CD14-positive monocyte (primary cell): ENCODE measurements at regions not wholly inside any gene's neighbourhood (a gene's known extent, or its start where the extent isn't known, plus 50 kb on each side); places are given as distances from the start of the nearest gene placed in this dataset.

ENCODE experiments used
- DNase-seq, 3 donors: peaks; one replicate each; pipeline ENCODE4 v3.0.0-alpha.2; 2011 to 2022
- H2AFZ ChIP-seq: 2 replicates; pipeline ENCODE4 v1.6.0; 2012; ENCODE audit warnings: mild to moderate bottlenecking, low read depth, low read length, inconsistent platforms; ENCODE audit not compliant: insufficient read depth, poor library complexity, severe bottlenecking
- H3K27ac ChIP-seq, 2 donors: 1 replicate in 1 of 2; 2 replicates in 1 of 2; pipeline ENCODE4 v1.5.1; 2012 to 2013; ENCODE audit warnings: low read length in 2 of 2, control low read depth in 1 of 2, inconsistent platforms in 1 of 2, low read depth in 1 of 2, mild to moderate bottlenecking in 1 of 2
- H3K27me3 ChIP-seq, 2 donors: one replicate each; pipeline versions ENCODE4 v1.6.0 to v1.6.1; 2011 to 2013; ENCODE audit warnings: low read length in 2 of 2; ENCODE audit not compliant: control insufficient read depth in 2 of 2, insufficient read depth in 2 of 2
- H3K36me3 ChIP-seq, 2 donors: replicated peaks in 1 of 2; 1 replicate in 1 of 2; 2 replicates in 1 of 2; pipeline versions ENCODE4 v1.5.1 to v1.6.1; 2012 to 2013; ENCODE audit warnings: low read length in 2 of 2, control low read depth in 1 of 2, inconsistent platforms in 1 of 2, mild to moderate bottlenecking in 1 of 2; ENCODE audit not compliant: insufficient read depth in 2 of 2, control insufficient read depth in 1 of 2
- H3K4me1 ChIP-seq, 2 donors: 1 replicate in 1 of 2; 2 replicates in 1 of 2; pipeline versions ENCODE4 v1.5.1 to v1.6.1; 2012 to 2013; ENCODE audit warnings: low read length in 2 of 2, control low read depth in 1 of 2, inconsistent platforms in 1 of 2, mild to moderate bottlenecking in 1 of 2, moderate library complexity in 1 of 2; ENCODE audit not compliant: insufficient read depth in 2 of 2, control insufficient read depth in 1 of 2
- H3K4me2 ChIP-seq: replicated peaks from 2 replicates; pipeline ENCODE3; 2012; ENCODE audit warnings: low read length, moderate library complexity, mild to moderate bottlenecking; ENCODE audit not compliant: poor library complexity, severe bottlenecking; ENCODE audit errors: extremely low read depth
- H3K4me3 ChIP-seq, 3 experiments: fragments of 200-600 bp in 1 of 3; sonication (generic) in 1 of 3; replicated peaks in 1 of 3; 1 replicate in 2 of 3; 2 replicates in 1 of 3; pipeline ENCODE4 v1.5.1; 2011 to 2013; ENCODE audit warnings: low read length in 3 of 3, mild to moderate bottlenecking in 3 of 3, control low read depth in 2 of 3, low read depth in 2 of 3, inconsistent platforms in 1 of 3, moderate library complexity in 1 of 3
- H3K79me2 ChIP-seq: 2 replicates; pipeline ENCODE4 v1.6.0; 2012; ENCODE audit warnings: mild to moderate bottlenecking, control low read depth, inconsistent platforms, low read length, moderate library complexity; ENCODE audit not compliant: insufficient read depth
- H3K9ac ChIP-seq: 2 replicates; pipeline ENCODE4 v1.6.0; 2017; ENCODE audit warnings: low read length, mild to moderate bottlenecking; ENCODE audit not compliant: insufficient read depth, poor library complexity, severe bottlenecking
- H3K9me3 ChIP-seq, 2 donors: replicated peaks in 1 of 2; 1 replicate in 1 of 2; 2 replicates in 1 of 2; pipeline versions ENCODE4 v1.5.1 to v1.6.1; 2012 to 2013; ENCODE audit warnings: low read length in 2 of 2, control low read depth in 1 of 2; ENCODE audit not compliant: control insufficient read depth in 1 of 2, insufficient read depth in 1 of 2
- H4K20me1 ChIP-seq: 2 replicates; pipeline ENCODE4 v1.6.0; 2012; ENCODE audit warnings: mild to moderate bottlenecking, low read length, control low read depth, moderate library complexity; ENCODE audit not compliant: insufficient read depth
- H3K27ac Mint-ChIP-seq, 7 donors: one replicate each; pipeline ENCODE4 v1.8.0; 2020; ENCODE audit warnings: mild to moderate bottlenecking in 7 of 7, mixed read lengths in 7 of 7, moderate library complexity in 6 of 7, inconsistent platforms in 2 of 7
- H3K27me3 Mint-ChIP-seq, 3 donors: one replicate each; pipeline ENCODE4 v1.8.0; 2021 to 2022; ENCODE audit warnings: low read depth in 3 of 3, mild to moderate bottlenecking in 3 of 3, mixed read lengths in 3 of 3, moderate library complexity in 3 of 3, inconsistent platforms in 1 of 3
- H3K36me3 Mint-ChIP-seq, 2 donors: one replicate each; pipeline ENCODE4 v1.8.0; 2020; ENCODE audit warnings: mixed read lengths in 2 of 2, inconsistent platforms in 1 of 2, mild to moderate bottlenecking in 1 of 2
- H3K4me1 Mint-ChIP-seq: one replicate; pipeline ENCODE4 v1.8.0; 2020; ENCODE audit warnings: mild to moderate bottlenecking, mixed read lengths
- H3K4me3 Mint-ChIP-seq, 2 donors: one replicate each; pipeline ENCODE4 v1.8.0; 2020; ENCODE audit warnings: mild to moderate bottlenecking in 2 of 2, mixed read lengths in 2 of 2, moderate library complexity in 1 of 2
- H3K9me3 Mint-ChIP-seq, 7 donors: one replicate each; pipeline ENCODE4 v1.8.0; 2020 to 2022; ENCODE audit warnings: mixed read lengths in 7 of 7, mild to moderate bottlenecking in 6 of 7, moderate library complexity in 6 of 7, inconsistent platforms in 2 of 7
- WGBS: methylation state at CpG from one replicate; pipeline ENCODE4 v1.1.5; 2013; ENCODE audit warnings: missing lambda C conversion rate; ENCODE audit not compliant: insufficient coverage; 5-methylcytosine and 5-hydroxymethylcytosine counted together
- intact Hi-C, 2 donors: fragments of 100-400 bp; cut with micrococcal nuclease; formaldehyde crosslinking; loops; one replicate each; pipeline versions ENCODE4 v1.15.0 to v1.15.1; 2023
- TF ChIP-seq, protein P1 (sequence below): fragments of 200-600 bp; IDR thresholded peaks from one replicate; pipeline ENCODE4 v1.8.0; 2022; ENCODE audit warnings: antibody characterized with exemption, mild to moderate bottlenecking

DNA sequence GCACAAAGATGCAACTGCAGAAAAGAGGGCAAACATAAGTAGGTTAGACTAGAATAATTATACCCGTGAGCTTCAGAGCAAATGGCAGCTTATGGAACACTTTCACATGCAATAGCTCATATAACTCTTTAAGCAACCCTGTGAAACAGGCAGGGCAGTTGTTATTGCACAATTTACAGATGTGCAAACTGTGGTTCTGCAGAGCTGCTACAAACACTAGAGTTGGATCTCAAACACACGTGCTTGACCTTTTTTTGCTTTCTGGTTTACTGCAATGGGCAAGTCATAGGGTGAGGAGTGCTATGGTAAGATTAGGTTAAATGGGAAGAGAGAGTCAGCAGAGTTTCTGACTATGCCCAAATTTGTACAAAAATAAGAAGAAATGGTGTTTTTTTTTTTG, 610.8 kb downstream of the GATA3 start:
- TF ChIP-seq, protein P1, sequence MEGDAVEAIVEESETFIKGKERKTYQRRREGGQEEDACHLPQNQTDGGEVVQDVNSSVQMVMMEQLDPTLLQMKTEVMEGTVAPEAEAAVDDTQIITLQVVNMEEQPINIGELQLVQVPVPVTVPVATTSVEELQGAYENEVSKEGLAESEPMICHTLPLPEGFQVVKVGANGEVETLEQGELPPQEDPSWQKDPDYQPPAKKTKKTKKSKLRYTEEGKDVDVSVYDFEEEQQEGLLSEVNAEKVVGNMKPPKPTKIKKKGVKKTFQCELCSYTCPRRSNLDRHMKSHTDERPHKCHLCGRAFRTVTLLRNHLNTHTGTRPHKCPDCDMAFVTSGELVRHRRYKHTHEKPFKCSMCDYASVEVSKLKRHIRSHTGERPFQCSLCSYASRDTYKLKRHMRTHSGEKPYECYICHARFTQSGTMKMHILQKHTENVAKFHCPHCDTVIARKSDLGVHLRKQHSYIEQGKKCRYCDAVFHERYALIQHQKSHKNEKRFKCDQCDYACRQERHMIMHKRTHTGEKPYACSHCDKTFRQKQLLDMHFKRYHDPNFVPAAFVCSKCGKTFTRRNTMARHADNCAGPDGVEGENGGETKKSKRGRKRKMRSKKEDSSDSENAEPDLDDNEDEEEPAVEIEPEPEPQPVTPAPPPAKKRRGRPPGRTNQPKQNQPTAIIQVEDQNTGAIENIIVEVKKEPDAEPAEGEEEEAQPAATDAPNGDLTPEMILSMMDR, result no peak
- no peaks in the 10 kb centered on the region for H3K36me3 ChIP-seq
- H3K9ac ChIP-seq, result no peak overlapping the region
- H3K27me3 ChIP-seq, result no peaks in the 10 kb centered on the region
- no peaks in the 10 kb centered on the region for H4K20me1 ChIP-seq
- peaks cover 0 to 9% (median 2%) of the 10 kb centered on the region in 7 donors for H3K9me3 Mint-ChIP-seq
- no peak overlapping the region for H3K4me3 ChIP-seq
- no peak overlapping the region for H3K27ac Mint-ChIP-seq
- no peak overlapping the region for H3K4me2 ChIP-seq
- no peak overlapping the region for H2AFZ ChIP-seq
- no peaks in the 10 kb centered on the region for H3K36me3 Mint-ChIP-seq
- intact Hi-C loops, result no loop called here
- H3K4me3 Mint-ChIP-seq, result no peak overlapping the region
- H3K4me1 ChIP-seq, result no peaks in the 10 kb centered on the region
- peaks cover 3% of the 10 kb centered on the region for H3K4me1 Mint-ChIP-seq
- 67% methylated on average over 2 of the region's 2 CpGs for WGBS
- H3K27me3 Mint-ChIP-seq, result no peaks in the 10 kb centered on the region
- DNase-seq, result no peak
- H3K9me3 ChIP-seq, result peaks cover 0 to 4% of the 10 kb centered on the region in 2 donors
- no peak overlapping the region for H3K27ac ChIP-seq
- no peaks in the 10 kb centered on the region for H3K79me2 ChIP-seq

- no peak overlapping the region for H3K4me3 Mint-ChIP-seq
- no peaks in the 10 kb centered on the region for H4K20me1 ChIP-seq
Measured at GRCh38 chr10:8670461-8670860, 616.0 kb downstream of the GATA3 start.

More at GRCh38 chr10:8670461-8670860, 616.0 kb downstream of the GATA3 start:
- intact Hi-C loops, result no loop called here
- Histone ChIP-seq H3K4me2 (no peak overlapping the region), H3K9ac (no peak overlapping the region), H3K27me3 (no peaks in the 10 kb centered on the region), H3K4me3 (no peak overlapping the region), H3K27ac (no peak overlapping the region), H2AFZ (no peak overlapping the region), H3K9me3 (peaks cover 4 to 7% of the 10 kb centered on the region in 2 donors), H3K36me3 (no peaks in the 10 kb centered on the region), H3K4me1 (no peaks in the 10 kb centered on the region), H3K79me2 (no peaks in the 10 kb centered on the region)
- Mint-ChIP-seq H3K9me3 (peaks cover 0 to 8% (median 2%) of the 10 kb centered on the region in 7 donors), H3K4me1 (peaks cover under 1% of the 10 kb centered on the region), H3K27ac (no peak overlapping the region), H3K36me3 (no peaks in the 10 kb centered on the region), H3K27me3 (peaks cover 0 to 2% (median 0%) of the 10 kb centered on the region in 3 donors)
- no peak for DNase-seq
- WGBS, result no CpG with 5 or more reads among the region's 2 CpGs
- TF ChIP-seq, protein P1, result no peak
